Brain microvascular endothelial cell (primary cell): ENCODE measurements at regions not wholly inside any gene's neighbourhood (a gene's known extent, or its start where the extent isn't known, plus 50 kb on each side); places are given as distances from the start of the nearest gene placed in this dataset.

Source experiments
- DNase-seq: peaks from one replicate; pipeline ENCODE4 v3.0.0-alpha.2; 2020
- H3K27ac ChIP-seq: fragments of 250-450 bp; sonication (Bioruptor Pico); 2 replicates; pipeline ENCODE4 v1.5.1; 2020; ENCODE audit warnings: mild to moderate bottlenecking, moderate library complexity
- H3K27me3 ChIP-seq: fragments of 250-450 bp; sonication (Bioruptor Pico); replicated peaks from 2 replicates; pipeline ENCODE4 v1.5.1; 2020; ENCODE audit warnings: mild to moderate bottlenecking
- H3K36me3 ChIP-seq: fragments of 250-450 bp; sonication (Bioruptor Pico); replicated peaks from 2 replicates; pipeline ENCODE4 v1.5.1; 2020; ENCODE audit warnings: mild to moderate bottlenecking
- H3K4me3 ChIP-seq: 2 replicates; pipeline ENCODE4 v1.5.1; 2011; ENCODE audit warnings: low read depth, mild to moderate bottlenecking, control low read depth, low read length, moderate library complexity
- CTCF ChIP-seq: IDR thresholded peaks from 2 replicates; pipeline ENCODE4 v1.5.1; 2011; ENCODE audit warnings: low read depth, mild to moderate bottlenecking, moderate library complexity, low read length, control low read depth, inconsistent platforms; ENCODE audit errors: missing control alignments
- in situ Hi-C: cut with HindIII; loops from 2 replicates; pipeline ENCODE4 v1.10.0; 2017; ENCODE audit warnings: low sequenced_read_pairs, low pct_ligation_motif_present

- no peaks in the 10 kb centered on the region for H3K27me3 ChIP-seq
- H3K27ac ChIP-seq, result no peak overlapping the region
- in situ Hi-C loops, result no loop called here
- no peak for DNase-seq
- H3K36me3 ChIP-seq, result no peaks in the 10 kb centered on the region
- no peak overlapping the region for H3K4me3 ChIP-seq
- no peak for TF ChIP-seq CTCF
Observed at GRCh38 chr3:66748175-66748876, 247.5 kb upstream of the LRIG1 start.

GRCh38 chr3:66751842-66752241 lies 246.3 kb upstream of the KBTBD8 start:
- in situ Hi-C loops, result no loop called here

GRCh38 chr3:66753670-66754069 lies 244.4 kb upstream of the KBTBD8 start:
- H3K27me3 ChIP-seq, result no peaks in the 10 kb centered on the region
- TF ChIP-seq CTCF, result no peak
- in situ Hi-C loops, result no loop called here
- H3K27ac ChIP-seq, result no peak overlapping the region
- H3K4me3 ChIP-seq, result no peak overlapping the region
- no peak for DNase-seq
- no peaks in the 10 kb centered on the region for H3K36me3 ChIP-seq

More at GRCh38 chr3:66751842-66752241, 246.3 kb upstream of the KBTBD8 start:
- DNase-seq, result no peak
- Histone ChIP-seq H3K4me3 (no peak overlapping the region), H3K36me3 (no peaks in the 10 kb centered on the region), H3K27me3 (no peaks in the 10 kb centered on the region), H3K27ac (no peak overlapping the region)
- TF ChIP-seq CTCF, result no peak

GRCh38 chr3:66754613-66755012 lies 243.5 kb upstream of the KBTBD8 start:
- Histone ChIP-seq H3K27ac (no peak overlapping the region), H3K27me3 (no peaks in the 10 kb centered on the region), H3K36me3 (no peaks in the 10 kb centered on the region), H3K4me3 (no peak overlapping the region)
- in situ Hi-C loops, result no loop called here
- no peak for TF ChIP-seq CTCF
- no peak for DNase-seq

GRCh38 chr3:66755924-66756323 lies 242.2 kb upstream of the KBTBD8 start:
- DNase-seq, result no peak
- H3K4me3 ChIP-seq, result no peak overlapping the region
- no peak for TF ChIP-seq CTCF
- in situ Hi-C loops, result no loop called here
- H3K36me3 ChIP-seq, result no peaks in the 10 kb centered on the region
- H3K27me3 ChIP-seq, result no peaks in the 10 kb centered on the region
- H3K27ac ChIP-seq, result no peak overlapping the region
